MCF 10A (cell line): ENCODE measurements at regions not wholly inside any gene's neighbourhood (a gene's known extent, or its start where the extent isn't known, plus 50 kb on each side); places are given as distances from the start of the nearest gene placed in this dataset.
A peak's percentile ranks its signal among the peaks of the same experiment; 100 is the strongest.

Source experiments
- BruUV-seq: library from RNA; stranded (reverse); fragments of 400-500 nt; replicated peaks from 2 replicates; lab custom pipeline; 2021; lab: Mats Ljungman, UMichigan
- CTCF ChIA-PET: fragments of 300-600 bp; sonication (Branson Sonifier 250); formaldehyde crosslinking; extraction: SDS; loops from one replicate; lab custom pipeline; 2021; ENCODE audit warnings: antibody characterized with exemption, inconsistent platforms; lab: Yijun Ruan, JAX
- POLR2A ChIA-PET: fragments of 300-600, 350-650 bp; sonication (Branson Sonifier 250); formaldehyde crosslinking; extraction: SDS; loops from one replicate; lab custom pipeline; 2020; ENCODE audit warnings: antibody characterized with exemption, inconsistent platforms; lab: Yijun Ruan, JAX
- DNase-seq: peaks from one replicate; pipeline ENCODE4 v3.0.0-alpha.2; 2018; ENCODE audit not compliant: unreplicated experiment
- H3K27ac Mint-ChIP-seq: one replicate; pipeline ENCODE4 v1.8.0; 2022; ENCODE audit warnings: mild to moderate bottlenecking, low read depth, mixed read lengths; ENCODE audit not compliant: unreplicated experiment
- H3K27me3 Mint-ChIP-seq: one replicate; pipeline ENCODE4 v1.8.0; 2022; ENCODE audit warnings: mixed read lengths; ENCODE audit not compliant: insufficient read depth, unreplicated experiment
- H3K36me3 Mint-ChIP-seq: one replicate; pipeline ENCODE4 v1.8.0; 2022; ENCODE audit warnings: mild to moderate bottlenecking, moderate library complexity, mixed read lengths; ENCODE audit not compliant: insufficient read depth, unreplicated experiment
- H3K4me1 Mint-ChIP-seq: one replicate; pipeline ENCODE4 v1.8.0; 2022; ENCODE audit warnings: mixed read lengths; ENCODE audit not compliant: insufficient read depth, unreplicated experiment
- H3K4me3 Mint-ChIP-seq: one replicate; pipeline ENCODE4 v1.8.0; 2022; ENCODE audit warnings: mild to moderate bottlenecking, moderate library complexity, mixed read lengths; ENCODE audit not compliant: unreplicated experiment
- H3K9me3 Mint-ChIP-seq: one replicate; pipeline ENCODE4 v1.8.0; 2022; ENCODE audit warnings: mixed read lengths; ENCODE audit not compliant: unreplicated experiment
- CTCF ChIP-seq: fragments of 200-600 bp; IDR thresholded peaks from one replicate; pipeline ENCODE4 v1.8.0; 2022; ENCODE audit warnings: antibody characterized with exemption, mild to moderate bottlenecking; ENCODE audit not compliant: unreplicated experiment
- intact Hi-C: fragments of 100-400 bp; cut with micrococcal nuclease; formaldehyde crosslinking; loops from 2 replicates; pipeline ENCODE4 v1.14.1; 2022

- BruUV-seq: no TSS peak
- no peak for DNase-seq
- no peak for TF ChIP-seq CTCF
- Mint-ChIP-seq H3K36me3 (no peaks in the 10 kb centered on the region), H3K9me3 (no peaks in the 10 kb centered on the region), H3K27ac (no peak overlapping the region), H3K4me3 (no peak overlapping the region), H3K27me3 (no peaks in the 10 kb centered on the region), H3K4me1 (peaks cover 15% of the 10 kb centered on the region)
- intact Hi-C loops: loop anchor here (2.0 to 5.0 kb wide), 2 partner anchors 39 to 41 kb away; no protein-coding TSS in a partner anchor
- ChIA-PET POLR2A (interaction anchor here (0.5 to 1.4 kb wide), 2 partner anchors 70 to 638 kb away, joined by 3 to 4 read pairs; no protein-coding TSS in a partner anchor), CTCF (interaction anchor here (0.6 to 7.3 kb wide), 4 partner anchors 13 to 153 kb away, joined by 4 to 28 read pairs (median 6); no protein-coding TSS in a partner anchor)
These were observed 151.0 kb upstream of the MSX2 start for GRCh38 chr5:174573221-174573994.

DNA sequence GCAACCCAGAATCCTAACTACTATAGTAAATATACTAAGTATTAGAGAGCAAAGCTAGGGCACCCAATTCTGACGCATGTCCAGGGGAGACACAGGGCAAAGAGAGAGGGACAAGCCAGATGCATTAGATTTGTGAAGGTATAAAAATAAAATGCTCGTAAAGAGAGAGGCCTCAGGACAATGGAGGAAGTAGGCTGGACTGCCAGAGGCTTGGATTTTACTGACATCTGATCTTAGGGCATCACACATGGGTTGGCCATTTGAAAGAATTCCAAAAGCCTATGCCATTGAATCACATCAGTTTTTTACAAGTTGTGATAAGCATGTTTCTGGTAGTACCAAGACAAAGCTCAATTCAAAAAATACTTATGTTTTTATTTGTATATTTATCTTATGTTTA lies 149.3 kb upstream of the MSX2 start:
- DNase-seq: no peak
- no peak overlapping the region for H3K4me3 Mint-ChIP-seq
- BruUV-seq: no TSS peak
- H3K36me3 Mint-ChIP-seq: no peaks in the 10 kb centered on the region
- H3K4me1 Mint-ChIP-seq: peaks cover 15% of the 10 kb centered on the region
- ChIA-PET CTCF (interaction anchor here (0.7 to 1.2 kb wide), 6 partner anchors 8 to 199 kb away, joined by 3 to 8 read pairs (median 4); no protein-coding TSS in a partner anchor), POLR2A (interaction anchor here (0.5 kb wide), 1 partner anchor 108 kb away, joined by 3 read pairs; no protein-coding TSS in a partner anchor)
- no peaks in the 10 kb centered on the region for H3K27me3 Mint-ChIP-seq
- no peak overlapping the region for H3K27ac Mint-ChIP-seq
- intact Hi-C loops: no loop called here
- no peaks in the 10 kb centered on the region for H3K9me3 Mint-ChIP-seq
- no peak for TF ChIP-seq CTCF

- H3K4me3 Mint-ChIP-seq: no peak overlapping the region
- intact Hi-C loops: no loop called here
- no TSS peak for BruUV-seq
- H3K27ac Mint-ChIP-seq: no peak overlapping the region
- no peak for TF ChIP-seq CTCF
- H3K4me1 Mint-ChIP-seq: peaks cover 15% of the 10 kb centered on the region
- H3K27me3 Mint-ChIP-seq: no peaks in the 10 kb centered on the region
- H3K36me3 Mint-ChIP-seq: no peaks in the 10 kb centered on the region
- ChIA-PET CTCF (no interaction called here), POLR2A (interaction anchor here (0.6 kb wide), 1 partner anchor 9 kb away, joined by 4 read pairs; no protein-coding TSS in a partner anchor)
- DNase-seq: no peak
- no peaks in the 10 kb centered on the region for H3K9me3 Mint-ChIP-seq
These were observed 148.3 kb upstream of the MSX2 start for GRCh38 chr5:174576042-174576441.

DNA sequence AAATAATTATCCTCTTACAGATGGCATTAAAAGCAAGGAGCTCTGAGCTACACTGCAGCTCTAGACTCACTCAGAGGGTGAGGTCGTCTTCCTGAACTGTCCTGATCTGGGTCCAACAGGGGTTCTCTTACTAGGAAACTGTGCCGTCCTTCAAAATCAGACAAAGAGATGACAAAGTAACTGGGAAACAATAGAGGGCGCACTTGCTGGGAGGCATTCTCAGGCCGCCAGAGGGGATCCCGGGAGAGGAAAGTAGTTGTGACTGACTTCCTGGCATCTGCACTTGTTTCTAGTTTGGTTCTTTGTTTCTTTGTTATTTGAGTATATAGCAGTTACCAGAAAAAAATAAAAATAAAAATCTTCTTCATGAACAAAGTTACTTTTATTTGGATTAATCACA lies 142.9 kb upstream of the MSX2 start:
- DNase-seq: peak; percentile 68
- intact Hi-C loops: no loop called here
- POLR2A ChIA-PET: interaction anchor here (0.5 to 1.0 kb wide), 2 partner anchors 46 to 48 kb away, joined by 3 read pairs; no protein-coding TSS in a partner anchor
- H3K27me3 Mint-ChIP-seq: no peaks in the 10 kb centered on the region
- no peak overlapping the region for H3K27ac Mint-ChIP-seq
- CTCF ChIA-PET: interaction anchor here (0.6 to 1.5 kb wide), 6 partner anchors 25 to 1013 kb away, joined by 3 read pairs; no protein-coding TSS in a partner anchor
- H3K36me3 Mint-ChIP-seq: no peaks in the 10 kb centered on the region
- H3K4me3 Mint-ChIP-seq: no peak overlapping the region
- BruUV-seq: no TSS peak
- H3K9me3 Mint-ChIP-seq: no peaks in the 10 kb centered on the region
- peak; percentile 28 for TF ChIP-seq CTCF
- H3K4me1 Mint-ChIP-seq: no peaks in the 10 kb centered on the region
